DMS53 treated with DMSO at 0.1 percent for 48 hours (cell line): ENCODE measurements at regions not wholly inside any gene's neighbourhood (a gene's known extent, or its start where the extent isn't known, plus 50 kb on each side); places are given as distances from the start of the nearest gene placed in this dataset.

Experiments used
- DNase-seq: peaks from one replicate; lab custom pipeline; 2025; ENCODE audit not compliant: unreplicated experiment; lab: John Stamatoyannopoulos, UW

DNA sequence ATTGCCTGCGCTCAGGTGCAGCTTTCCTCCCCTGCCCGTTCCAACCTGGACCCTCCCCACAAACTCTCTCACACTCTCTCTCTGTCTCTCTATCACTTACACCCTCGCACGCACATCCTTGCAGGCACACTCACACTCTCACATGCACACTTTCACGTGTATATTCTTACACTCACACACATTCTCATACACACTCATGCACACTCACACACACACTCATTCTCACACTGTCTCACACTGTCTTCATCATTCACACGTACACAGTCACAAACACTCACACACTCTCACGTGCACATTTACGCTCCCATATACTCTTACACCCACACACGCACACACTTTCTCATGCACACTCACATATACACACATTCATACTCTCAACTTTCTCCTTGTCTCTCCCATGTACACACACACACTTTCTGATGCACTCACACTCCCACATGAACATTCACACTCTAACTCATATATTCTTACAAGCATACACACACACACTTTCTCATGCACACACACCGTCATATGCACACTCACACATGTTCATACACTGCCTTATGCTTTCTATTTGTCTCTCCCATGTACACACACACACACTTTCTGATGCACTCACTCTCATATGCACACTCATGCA is 229.3 kb downstream of the SNX18 start:
- DNase-seq: no peak

DNA sequence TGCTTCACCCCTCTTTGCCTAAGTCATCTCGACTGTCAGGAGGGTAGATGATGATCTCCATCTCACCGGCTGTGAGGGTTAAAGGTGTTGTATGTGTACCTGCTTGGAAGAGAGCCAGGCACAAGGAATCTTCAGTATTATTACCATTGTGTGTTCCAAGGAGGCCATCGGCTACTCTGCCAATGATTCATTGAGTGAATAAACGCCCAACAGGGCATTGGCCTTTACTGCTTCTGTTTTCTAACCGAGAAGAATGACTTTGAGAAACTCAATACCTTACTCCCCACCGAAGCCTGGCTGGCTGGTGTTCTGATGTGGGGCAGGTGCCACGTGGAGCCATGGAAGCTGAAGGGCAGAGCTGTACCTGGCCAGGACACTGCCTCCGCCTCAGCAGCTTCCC is 228.8 kb downstream of the SNX18 start:
- no peak for DNase-seq

DNA sequence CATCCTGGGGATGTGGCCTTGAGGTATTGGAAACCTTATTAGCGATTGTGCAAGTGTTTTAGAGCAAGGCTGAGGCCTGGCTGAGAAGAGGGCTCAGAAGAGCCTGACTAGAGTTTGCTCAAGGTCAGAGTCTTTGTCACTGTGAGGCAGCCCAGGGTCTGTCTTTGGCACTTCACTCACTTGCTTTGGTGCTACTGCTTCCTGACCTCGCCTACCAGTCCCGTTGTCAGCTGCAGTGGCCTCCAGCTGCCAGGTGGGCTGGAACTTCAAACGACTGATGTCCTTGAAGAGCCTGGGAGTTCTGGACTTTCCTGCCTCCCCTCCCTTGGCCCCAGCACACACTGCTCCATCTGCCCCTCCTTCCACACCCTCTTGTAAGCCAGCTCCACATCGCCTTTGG is 228.0 kb downstream of the SNX18 start:
- no peak for DNase-seq

DNA sequence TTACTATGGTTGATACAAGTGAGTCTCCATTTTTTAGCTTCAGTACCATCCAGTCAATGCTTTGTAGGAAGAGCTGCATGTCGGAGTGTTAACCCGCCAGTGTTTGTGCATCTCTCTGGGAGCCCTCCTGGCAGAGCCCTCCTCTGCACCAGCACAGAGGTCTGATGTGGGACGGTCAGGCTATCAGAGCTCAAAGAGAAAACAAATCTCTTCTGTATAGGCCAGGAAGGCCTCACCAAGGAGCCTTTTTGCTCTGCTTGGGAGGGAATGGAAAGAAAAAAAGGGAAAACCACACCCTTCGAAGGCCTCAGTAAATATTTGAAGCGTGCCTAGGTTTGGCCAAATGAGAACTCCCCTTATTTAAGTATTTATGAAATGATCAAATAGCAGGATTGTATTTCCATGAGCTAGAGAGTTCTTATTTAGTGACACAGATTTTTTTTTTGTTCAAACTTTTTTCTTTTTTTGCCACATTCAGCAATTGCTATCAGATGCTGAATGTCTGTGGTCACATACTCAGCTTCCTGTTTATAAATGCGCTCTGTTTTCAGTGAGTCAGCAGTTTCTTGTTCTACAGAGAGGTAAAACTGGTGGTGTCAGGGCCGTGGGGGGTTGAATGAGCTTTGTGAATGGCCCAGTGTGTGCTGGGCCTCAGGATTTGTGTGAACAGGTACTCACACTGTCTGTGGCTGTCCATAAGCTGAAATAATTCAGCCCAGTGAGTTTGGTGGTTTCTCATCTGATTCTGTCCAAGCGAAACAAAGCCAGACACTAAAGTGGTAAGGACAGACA is 226.6 kb downstream of the SNX18 start:
- DNase-seq: no peak

DNA sequence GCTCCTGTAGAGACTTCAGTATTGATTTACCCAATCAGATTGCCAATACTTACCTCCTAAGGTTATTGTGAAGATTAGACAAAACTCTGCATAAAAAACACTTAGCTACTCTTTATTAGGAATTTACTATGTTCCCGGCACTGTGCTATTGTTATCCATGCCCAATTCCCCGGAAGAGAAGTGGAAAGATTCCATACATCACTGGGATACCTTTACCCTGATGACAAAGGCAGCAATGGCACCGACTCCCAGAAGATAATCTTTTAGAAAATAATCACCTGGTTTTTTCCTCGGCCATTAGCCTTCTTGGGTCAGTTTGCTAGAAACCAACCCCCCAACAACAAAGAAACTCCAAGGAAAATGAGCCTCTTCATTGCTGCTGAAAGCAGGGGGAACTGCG is 226.0 kb downstream of the SNX18 start:
- DNase-seq: no peak

DNA sequence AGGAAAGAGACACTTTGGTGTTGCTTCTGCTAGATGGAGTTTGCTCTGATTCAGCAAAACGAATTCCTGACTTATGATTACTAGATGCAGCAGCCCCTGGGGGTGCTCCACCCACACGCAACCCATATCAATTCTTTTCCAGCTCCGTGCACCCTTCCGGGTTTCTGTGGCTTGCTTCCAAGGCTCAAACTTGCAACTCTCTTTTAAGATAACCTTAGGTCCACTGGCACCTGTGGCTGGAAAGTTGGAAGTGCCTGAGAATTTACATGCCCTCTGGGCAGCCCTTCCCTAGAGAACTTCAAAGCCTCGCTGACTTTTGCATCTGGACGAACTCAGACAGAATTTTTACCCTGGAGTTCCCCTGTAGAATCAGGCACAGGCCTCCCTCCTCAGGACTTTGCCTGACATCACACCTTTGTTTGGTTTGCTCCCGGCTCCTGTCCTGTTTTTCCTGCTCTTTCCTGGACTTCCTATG is 224.9 kb downstream of the SNX18 start:
- no peak for DNase-seq

DNA sequence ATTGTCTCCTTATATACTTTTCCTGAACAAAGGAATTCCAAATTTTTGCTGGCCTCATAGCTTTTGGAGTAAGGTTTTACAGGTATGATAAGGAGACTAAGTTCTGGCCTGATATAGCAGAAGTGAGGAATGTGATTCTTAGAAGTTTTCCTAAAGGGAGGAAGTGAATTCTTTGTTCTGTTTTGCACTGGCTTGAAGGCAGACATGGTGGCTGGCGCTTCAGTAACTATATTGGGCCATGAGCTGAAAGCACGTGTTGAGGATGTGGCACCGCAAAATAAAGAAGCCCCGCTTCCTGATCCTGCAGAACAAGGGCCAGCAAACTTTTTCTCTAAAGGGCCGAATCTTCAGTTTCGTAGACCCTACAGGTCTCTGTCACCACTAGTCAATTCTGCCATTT is 224.2 kb downstream of the SNX18 start:
- DNase-seq: no peak

DNA sequence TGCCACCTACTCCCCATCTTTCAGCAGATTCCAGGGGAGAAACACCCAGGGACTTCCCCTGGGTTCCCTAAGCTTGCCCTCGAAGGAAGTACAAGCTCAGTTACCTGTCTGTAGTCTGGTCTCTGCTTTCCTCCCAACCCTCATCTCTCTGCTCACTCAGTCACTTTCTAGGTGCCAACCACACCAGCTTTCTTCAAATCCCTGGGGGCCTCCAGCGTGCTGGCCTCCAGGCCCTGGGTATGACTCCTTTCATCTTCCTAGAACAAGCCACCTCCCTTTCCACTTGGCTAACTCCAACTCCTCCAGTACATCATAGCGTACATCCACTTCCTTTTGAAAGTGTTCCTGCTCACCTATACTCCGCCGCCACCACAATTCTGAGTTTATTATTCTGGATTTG is 222.6 kb downstream of the SNX18 start:
- DNase-seq: no peak

DNA sequence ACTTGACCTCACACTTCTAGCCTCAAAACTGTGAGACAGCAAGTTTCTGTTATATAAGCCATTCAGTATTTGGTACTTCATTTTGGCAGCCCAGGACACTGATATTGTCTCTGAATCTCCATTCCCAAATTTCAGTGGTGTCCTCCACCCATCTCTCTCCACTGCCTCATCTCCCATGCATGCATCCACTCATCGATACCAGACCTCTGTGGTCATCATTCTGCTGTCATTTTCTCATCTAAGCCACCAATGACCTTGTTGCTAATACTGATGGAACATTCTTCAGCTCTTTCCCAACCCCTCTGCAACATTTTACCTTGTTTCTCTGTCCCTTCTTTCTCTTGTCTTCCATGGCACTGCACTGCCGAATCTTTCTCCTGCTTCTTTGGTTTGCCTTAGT is 221.8 kb downstream of the SNX18 start:
- DNase-seq: no peak

DNA sequence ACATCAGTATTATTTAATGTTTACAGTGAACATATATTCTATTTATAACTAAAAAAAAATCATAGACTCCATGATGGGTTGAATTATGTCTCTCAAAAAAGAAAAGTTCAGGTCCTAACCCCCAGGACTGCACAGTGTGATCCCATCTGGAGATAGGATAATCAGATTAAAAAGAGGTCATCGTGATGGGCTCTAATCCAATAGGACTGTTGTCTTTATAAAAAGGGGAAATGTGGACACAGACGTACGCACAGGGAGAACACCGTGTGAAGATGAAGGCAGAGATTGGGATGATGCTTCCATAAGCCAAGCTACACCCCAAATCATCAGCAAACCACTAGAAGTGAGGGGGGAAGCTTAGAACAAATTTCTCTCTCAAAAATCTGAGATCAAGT is 221.4 kb downstream of the SNX18 start:
- no peak for DNase-seq

DNA sequence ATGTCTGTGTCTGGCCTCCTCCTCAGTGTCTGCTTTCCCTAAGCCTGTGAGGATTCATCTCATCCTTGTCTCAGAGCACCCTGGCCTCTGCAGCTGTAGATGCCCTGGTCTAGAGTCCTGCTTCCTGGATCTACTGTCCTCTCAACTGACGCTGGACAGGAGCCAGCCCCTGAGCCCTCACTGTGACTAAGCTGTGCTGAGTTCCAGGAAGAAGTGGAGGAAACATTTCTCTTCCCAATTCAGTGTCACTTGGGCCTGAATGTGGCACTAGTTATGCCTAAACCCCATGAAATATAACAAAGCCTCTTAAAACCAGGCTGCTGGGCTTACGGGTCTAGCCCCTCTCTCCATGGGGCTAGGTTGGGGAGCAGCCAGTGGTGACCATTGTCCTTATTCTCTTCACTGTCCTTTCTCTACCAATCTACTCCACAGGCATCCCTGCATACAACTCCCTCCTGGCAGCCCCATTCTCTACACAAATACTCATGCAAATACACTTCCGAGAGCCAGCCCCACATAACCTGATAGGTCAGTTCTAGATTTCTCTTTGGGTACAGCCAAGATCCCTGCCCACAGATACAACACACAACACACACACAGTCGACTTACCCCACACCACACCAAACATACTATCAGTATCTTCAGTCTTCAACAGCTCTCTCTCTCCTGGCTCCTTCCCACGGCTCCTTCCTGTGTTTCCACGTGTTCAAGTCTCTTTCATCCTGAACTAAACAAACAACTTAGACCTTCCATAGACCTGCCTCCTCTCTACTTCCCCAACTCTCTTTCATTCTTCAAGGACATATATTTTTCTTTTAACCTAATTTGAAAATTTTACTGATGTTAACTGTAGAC is 220.8 kb downstream of the SNX18 start:
- DNase-seq: peak; percentile 71

DNA sequence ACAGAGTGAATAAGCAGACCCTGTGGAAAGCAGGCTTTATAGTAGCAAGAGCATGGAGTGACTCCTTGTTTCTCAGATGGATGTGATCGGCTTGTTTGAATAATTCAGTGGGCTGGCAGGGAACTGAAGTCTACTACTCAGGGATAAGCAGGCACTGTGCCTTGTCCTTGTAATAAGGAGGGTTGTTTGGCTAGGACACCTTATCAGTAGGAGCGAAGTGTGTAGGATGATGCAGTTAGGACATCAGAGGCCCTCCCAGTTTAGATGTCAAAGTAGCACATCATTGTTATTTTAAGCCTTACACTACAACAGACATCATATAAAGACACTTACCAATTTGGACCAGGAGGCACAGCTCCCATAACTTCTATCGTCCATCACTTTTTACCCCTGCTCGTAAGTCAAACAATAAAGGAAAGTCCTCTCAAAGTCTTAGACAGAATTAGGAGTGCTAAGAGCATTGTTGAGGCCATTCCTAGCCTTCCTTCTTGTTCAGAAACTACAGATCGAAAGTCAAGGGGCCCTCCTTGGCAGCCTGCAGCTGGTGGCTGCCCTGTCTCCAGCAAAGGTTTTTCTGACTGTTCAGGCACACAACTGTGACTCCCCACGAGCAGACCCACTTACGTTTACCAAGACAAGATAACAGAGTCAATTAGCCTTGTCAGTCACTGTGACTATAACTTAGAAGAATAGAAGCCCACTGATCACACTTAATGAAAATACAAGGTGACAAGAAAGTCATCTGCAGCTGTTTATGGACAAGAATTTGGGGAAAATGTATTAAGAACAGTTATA is 218.6 kb downstream of the SNX18 start:
- DNase-seq: no peak

DNA sequence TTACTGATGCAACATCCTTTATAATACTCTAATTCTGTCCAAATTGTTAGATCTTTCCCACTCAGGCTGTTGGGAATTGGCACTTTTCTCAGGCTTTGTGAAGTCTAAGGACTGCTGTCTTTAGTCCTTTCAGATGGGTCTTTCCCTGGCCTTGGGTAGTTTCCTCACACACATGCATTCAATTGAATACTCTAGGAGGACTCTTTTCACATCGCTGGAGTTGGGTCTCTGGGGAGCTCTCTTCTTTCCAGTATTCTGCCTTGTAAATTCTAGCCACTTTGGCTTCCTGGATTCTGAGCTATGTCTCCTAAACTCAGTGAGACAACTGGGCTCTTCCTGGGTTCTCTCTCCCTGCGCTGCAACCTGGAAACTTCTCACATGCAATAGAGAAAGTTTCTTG is 215.5 kb downstream of the SNX18 start:
- no peak for DNase-seq

DNA sequence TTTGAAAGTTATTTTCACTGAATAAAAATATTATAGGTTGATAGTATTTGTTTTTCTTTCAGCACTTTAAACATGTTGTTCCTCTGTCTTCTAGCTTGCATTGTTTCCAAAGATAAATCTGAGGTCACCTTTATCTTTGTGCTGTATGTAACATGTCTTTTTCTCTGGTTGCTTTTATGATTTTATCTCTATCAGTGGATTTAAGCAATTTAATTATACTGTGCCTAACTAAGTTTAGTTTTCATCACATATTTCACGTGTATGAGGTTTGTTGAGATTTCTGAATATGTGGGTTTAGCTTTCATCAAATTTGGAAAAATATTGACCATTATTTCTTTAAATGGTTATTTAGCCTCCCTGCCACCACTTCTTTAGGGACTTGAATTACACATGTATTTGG is 214.5 kb downstream of the SNX18 start:
- DNase-seq: no peak

DNA sequence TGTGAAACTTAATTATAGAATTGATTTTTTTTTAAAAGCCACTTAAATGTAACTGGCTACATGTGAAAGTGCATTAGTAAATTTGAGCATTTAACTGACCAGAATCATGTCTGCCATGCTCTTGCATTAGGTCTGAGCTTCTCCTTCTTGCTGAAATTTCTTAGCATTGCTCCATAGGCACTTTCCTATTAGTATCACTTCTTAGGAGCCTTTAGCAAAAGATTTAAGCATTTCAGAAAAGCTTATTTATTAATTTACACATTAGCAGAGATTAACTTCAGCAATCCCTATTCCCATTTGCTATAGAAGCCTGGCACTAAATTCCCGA is 211.0 kb downstream of the SNX18 start:
- DNase-seq: no peak

DNA sequence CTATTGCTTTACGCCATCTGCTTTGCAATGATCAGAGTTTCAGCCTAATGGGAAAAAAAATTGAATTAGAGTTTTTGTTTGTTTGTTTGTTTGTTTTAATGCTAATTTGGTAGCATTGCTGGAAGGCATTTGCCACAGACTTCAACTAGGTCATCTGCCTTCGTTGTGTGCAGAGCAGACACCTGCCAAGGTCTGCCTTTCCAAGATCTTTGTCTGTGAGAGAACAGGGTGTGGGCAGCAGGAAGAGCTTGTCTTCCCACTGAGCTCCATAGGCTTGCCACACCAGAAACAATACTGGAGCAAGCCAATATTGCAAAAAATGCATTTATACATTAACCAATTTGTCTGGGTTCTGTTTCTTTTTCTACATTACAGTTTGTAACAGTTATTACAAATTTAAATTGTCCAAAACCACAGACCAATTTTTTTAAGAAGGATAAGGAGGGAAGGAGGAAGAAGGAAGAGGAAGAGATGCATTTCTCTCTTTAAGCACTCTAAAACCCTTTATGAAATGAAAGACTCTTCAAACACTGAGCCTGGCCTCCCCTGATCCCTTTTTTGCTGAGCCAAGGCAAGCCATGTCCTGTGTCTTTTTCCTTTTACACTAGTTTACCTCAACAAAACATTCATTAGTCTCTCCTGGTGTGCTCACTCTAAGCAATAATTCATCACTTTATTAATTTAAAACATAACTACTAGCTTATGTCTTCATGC is 210.5 kb downstream of the SNX18 start:
- DNase-seq: no peak

DNA sequence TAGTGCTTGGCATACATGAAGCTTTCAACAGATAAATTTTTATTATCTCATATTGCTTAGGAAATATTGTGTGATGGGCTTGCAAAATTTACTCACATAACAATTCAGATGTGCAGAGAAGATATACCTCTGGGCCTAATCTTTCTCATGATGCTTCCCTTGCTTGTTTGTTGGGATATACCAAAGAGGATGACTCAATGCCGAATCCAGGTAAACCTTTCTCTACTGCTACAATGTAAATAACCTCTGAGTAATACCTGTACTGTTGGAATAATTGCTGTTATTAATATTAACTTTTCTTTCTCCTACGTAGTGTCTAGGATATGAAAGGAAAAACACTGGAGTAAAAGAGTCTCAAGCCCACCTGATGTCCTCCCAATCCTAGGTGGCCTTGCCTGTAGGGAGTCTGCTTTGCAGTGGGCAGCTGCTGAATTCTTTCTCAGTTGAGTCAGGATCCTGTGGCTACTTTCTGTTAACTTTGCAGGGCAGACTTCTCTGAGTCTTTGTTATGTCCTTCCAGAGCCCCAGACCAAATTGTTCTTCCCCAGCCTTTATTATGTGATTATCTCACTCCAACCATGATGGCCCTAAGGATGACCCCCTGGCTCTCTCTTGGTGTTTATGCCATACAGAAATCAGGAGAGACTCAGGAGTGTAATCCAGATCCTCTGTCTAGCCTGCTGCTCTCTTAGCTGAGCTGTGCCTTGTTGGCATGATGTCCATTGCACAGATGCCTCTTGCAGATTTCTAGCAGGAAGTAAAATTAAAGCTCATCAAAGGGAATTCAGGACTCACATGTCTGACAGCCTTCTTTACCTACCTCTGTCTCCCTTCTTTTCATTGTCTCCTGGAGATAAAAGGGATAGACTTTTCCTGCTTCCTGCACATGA is 208.1 kb downstream of the SNX18 start:
- DNase-seq: peak; percentile 19

DNA sequence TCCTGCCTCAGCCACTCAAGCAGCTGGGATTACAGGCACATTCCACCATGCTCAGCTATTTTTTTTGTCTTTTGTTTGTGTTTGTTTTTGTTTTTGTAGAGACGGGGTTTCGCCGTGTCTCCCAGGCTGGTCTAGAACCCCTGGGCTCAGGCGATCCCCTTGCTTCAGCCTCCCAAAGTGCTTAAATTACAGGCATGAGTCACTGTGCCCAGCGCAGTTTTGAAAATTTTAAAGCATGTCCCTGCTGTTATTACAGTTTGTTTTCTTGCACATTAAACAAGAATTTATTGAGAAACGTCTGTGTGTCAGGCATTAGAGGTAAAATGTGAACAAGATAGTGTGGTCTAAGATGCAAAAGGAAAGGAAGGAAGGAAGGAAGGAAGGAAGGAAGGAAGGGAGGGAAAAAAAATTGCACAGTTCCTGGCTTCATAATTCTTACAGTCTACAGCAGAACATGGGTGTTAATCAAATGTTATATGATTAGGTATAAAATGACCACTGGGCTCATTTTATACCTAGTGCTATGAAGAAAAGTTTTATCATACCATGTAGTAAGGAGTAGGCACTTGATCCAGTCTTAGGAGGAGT is 205.4 kb downstream of the SNX18 start:
- DNase-seq: no peak

DNA sequence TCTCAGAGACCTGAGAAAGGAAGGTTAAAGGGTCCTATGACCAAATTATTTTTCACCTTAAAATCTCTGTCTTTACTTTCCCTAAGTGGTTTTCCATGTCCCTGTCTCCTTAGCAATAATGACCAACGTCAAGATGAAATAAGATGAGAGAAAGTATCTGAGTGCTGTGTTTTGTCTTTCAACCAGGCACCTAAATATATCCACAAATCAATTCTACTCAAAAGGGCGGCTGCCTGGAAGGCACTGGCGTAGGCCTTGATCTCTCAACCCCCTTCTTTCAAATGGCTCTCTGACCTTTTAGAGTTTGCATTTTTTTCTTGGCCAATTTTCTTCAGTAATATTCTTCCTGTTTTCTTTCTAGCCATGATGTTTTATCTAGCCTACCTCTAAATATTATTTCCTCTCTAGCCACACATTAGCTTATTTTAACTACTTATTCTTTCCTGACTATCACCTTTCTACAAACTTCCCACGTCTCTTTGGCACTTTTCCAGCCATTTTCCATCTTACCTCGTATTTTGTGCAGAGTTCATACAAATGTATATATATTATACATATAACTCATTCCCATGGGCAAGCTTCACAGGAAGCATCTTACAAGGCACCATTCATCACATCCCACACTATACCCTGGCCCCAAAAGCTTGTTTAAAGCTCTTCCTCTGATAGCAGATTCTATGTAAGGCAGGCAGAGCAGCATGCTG is 204.5 kb downstream of the SNX18 start:
- no peak for DNase-seq
